WTC11 (cell line): ENCODE measurements at regions not wholly inside any gene's neighbourhood (a gene's known extent, or its start where the extent isn't known, plus 50 kb on each side); places are given as distances from the start of the nearest gene placed in this dataset.

Experiments used
- ATF2 ChIP-seq: sonication (generic); formaldehyde crosslinking; IDR thresholded peaks from 2 replicates; pipeline ENCODE4 v1.8.1; 2022; ENCODE audit warnings: low read depth, missing genetic modification reagents, borderline replicate concordance
- ATF3 ChIP-seq: sonication (generic); formaldehyde crosslinking; conservative IDR thresholded peaks from 2 replicates; pipeline ENCODE4 v1.8.1; 2022; ENCODE audit warnings: mild to moderate bottlenecking, missing genetic modification reagents
- CTCF ChIP-seq: fragments of 200-600 bp; IDR thresholded peaks from 2 replicates; pipeline ENCODE4 v1.8.0; 2022; ENCODE audit warnings: antibody characterized with exemption
- ELF4 ChIP-seq: sonication (generic); formaldehyde crosslinking; IDR thresholded peaks from 2 replicates; pipeline ENCODE4 v1.8.1; 2022; ENCODE audit warnings: low read depth, mild to moderate bottlenecking, moderate library complexity, missing genetic modification reagents
- MAX ChIP-seq: sonication (generic); formaldehyde crosslinking; IDR thresholded peaks from 2 replicates; pipeline ENCODE4 v1.8.0; 2022; ENCODE audit warnings: mild to moderate bottlenecking, missing genetic modification reagents
- NR2C2 ChIP-seq: sonication (generic); formaldehyde crosslinking; IDR thresholded peaks from 2 replicates; pipeline ENCODE4 v1.8.0; 2022; ENCODE audit warnings: mild to moderate bottlenecking, missing genetic modification reagents
- PREB ChIP-seq: sonication (generic); formaldehyde crosslinking; IDR thresholded peaks from 2 replicates; pipeline ENCODE4 v1.8.1; 2022; ENCODE audit warnings: mild to moderate bottlenecking, missing genetic modification reagents, moderate library complexity, borderline replicate concordance
- TCF7 ChIP-seq: sonication (generic); formaldehyde crosslinking; IDR thresholded peaks from 2 replicates; pipeline ENCODE4 v1.8.0; 2022; ENCODE audit warnings: mild to moderate bottlenecking, low read depth, missing genetic modification reagents, moderate library complexity
- TEAD4 ChIP-seq: sonication (generic); formaldehyde crosslinking; IDR thresholded peaks from 2 replicates; pipeline ENCODE4 v1.8.0; 2022; ENCODE audit warnings: mild to moderate bottlenecking, missing genetic modification reagents
- USF2 ChIP-seq: sonication (generic); formaldehyde crosslinking; IDR thresholded peaks from 2 replicates; pipeline ENCODE4 v1.8.1; 2023; ENCODE audit warnings: mild to moderate bottlenecking, missing genetic modification reagents, moderate library complexity
- ZNF512 ChIP-seq: sonication (generic); formaldehyde crosslinking; IDR thresholded peaks from 2 replicates; pipeline ENCODE4 v1.8.1; 2022; ENCODE audit warnings: missing genetic modification reagents, borderline replicate concordance

- no peak for TF ChIP-seq ZNF512 (CRISPR knock-in tag)
- no peak for TF ChIP-seq CTCF
- no peak for TF ChIP-seq MAX (CRISPR knock-in tag)
- TF ChIP-seq TCF7 (CRISPR knock-in tag), result no peak
- no peak for TF ChIP-seq USF2 (CRISPR knock-in tag)
- TF ChIP-seq ATF3 (CRISPR knock-in tag), result no peak
- no peak for TF ChIP-seq ATF2 (CRISPR knock-in tag)
- no peak for TF ChIP-seq NR2C2 (CRISPR knock-in tag)
- TF ChIP-seq ELF4, result no peak
- no peak for TF ChIP-seq TEAD4 (CRISPR knock-in tag)
- TF ChIP-seq PREB (CRISPR knock-in tag), result no peak
These were observed 871.8 kb downstream of the IPMK start for GRCh38 chr10:57395923-57396322.
